Limb (tissue), 2 donors: ENCODE measurements at regions not wholly inside any gene's neighbourhood (a gene's known extent, or its start where the extent isn't known, plus 50 kb on each side); places are given as distances from the start of the nearest gene placed in this dataset.
"Not testable (repeated sequence)": the region's sequence is repeated elsewhere in the genome, so short reads cannot be mapped to it uniquely, and the experiment has no call there.

Experiments
- DNase-seq, 2 donors: peaks; one replicate each; pipeline ENCODE4 v3.0.0-alpha.2; 2016; ENCODE audit errors: extremely low spot score in 2 of 2

DNA sequence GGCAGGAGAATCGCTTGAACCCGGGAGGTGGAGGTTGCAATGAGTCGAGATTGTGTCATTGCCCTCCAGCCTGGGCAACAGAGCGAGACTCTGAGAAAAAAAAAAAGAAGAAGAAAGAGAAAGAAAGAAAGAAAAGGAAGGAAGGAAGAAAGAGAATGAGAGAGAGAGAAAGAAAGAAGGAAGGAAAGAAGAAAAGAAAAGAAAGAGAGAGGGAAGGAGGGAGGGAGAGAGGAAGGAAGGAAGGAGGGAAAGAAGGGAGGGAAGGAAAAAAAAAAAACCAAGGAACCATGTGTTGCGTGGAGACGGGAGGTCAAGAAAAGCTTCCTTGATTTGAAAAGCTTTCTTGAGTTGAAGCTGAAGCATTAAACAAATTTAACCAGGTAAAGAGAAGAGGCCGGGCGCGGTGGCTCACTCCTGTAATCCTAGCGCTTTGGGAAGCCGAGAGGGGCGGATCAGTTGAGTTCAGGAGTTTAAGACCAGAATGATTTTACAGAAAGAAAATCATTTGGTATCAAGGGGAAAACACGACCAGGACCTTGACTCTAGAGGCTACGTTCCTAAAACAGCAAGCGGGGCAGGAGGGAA, 90.5 kb upstream of the PRSS16 start:
- no peak for DNase-seq

DNA sequence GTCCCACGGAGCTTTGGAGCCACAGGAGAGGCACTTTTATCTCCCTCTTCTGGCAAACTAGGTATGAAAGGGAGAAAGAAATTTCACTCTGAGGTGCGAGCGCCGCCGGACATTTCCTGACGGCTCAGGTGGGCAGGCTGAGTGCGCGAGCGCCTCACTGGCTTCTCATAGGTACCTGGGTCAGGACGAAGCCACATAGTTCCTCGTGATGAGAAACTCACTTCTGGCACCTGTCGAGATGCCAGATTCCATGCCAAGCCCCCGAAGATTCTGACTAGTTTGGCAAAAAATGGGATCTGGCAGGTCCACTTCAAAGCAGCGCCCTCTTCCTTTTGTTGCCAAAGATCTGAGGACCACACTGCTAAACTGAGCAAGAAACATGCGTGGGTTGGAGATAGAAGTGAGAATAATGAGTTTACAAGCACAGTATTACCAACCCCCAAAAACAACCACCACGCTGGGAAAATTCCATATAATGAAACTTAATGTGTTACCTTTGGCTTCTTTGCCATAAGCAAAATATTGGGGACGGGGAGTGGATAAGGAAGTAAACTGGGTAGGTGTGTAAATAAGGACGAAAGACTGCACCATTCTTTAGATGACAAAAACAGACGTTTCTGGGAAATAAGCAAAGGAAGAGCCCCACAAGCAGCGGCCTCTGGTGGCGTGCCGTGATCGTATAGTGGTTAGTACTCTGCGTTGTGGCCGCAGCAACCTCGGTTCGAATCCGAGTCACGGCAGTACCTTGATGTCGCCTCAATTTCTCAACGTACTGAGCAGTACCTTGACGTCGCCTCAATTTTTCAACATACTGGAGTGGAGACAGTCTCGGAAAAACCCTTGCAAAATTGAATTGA, 89.8 kb upstream of the PRSS16 start:
- peak; percentile 67 for DNase-seq

DNA sequence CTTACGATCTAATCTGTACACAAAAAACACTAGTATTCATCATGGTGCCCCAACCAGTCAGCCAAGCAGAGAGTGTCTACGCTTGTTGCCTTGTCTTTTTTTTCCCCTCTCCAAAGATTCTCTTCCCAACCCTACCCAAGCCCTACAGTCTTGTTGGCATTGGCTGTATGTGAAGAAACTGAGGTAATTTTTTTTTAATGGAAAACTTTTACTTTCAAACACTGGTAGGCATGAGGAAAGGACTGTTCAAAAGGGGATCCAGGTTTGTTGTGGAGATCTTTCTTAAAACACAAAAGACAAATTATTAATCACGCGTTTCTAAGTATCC, 89.2 kb upstream of the PRSS16 start:
- DNase-seq, result no peak

GRCh38 chr6:27159725-27160124, 87.8 kb upstream of the PRSS16 start:
- no peak for DNase-seq

GRCh38 chr6:27161115-27161514, 86.4 kb upstream of the PRSS16 start:
- DNase-seq, result no peak

DNA sequence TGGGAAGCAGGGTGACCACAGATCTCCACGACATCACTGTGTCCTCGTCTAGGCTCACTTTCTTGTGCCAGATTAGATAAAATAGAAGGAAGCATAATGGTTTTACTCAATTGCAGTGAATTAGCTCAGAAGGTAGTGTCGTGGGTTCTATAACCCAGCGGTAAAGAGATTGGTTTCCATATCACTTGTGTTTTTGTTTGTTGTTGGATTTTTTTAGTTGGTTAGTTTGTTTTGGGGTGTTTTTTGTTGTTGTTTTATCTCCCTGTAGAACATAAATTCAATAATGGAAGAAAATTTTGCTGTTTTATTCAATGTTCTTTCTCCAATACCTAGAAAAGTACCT, 85.9 kb upstream of the PRSS16 start:
- DNase-seq, result no peak

DNA sequence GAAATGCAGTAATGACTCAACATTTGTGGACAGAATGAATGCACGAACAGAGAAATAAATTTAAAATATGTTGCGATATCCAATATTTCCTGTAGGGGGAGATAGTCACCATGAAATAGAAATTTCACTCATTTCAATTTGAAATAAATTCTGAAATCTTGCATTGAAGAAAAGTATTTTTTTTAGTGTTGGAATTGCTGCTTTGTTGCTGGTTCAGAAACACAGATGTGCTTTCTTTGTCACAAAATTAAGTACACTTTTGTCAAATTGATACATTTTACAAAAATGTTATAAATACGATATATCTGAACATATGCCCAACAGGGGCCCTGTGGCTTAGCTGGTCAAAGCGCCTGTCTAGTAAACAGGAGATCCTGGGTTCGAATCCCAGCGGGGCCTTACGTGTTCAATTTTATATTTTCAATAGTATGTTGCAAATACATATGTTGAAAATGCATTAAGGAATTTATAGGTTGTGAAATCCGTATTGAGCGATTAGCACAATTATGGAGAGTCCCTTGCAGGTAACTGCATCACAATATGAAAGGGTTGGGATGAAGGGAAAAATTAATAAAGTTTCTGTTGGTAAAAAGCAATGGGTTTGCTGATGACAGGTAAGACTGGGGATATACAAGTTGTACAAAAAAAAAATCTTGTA, 85.4 kb upstream of the PRSS16 start:
- peak in 1 of 2 donors; percentile 77 for DNase-seq

DNA sequence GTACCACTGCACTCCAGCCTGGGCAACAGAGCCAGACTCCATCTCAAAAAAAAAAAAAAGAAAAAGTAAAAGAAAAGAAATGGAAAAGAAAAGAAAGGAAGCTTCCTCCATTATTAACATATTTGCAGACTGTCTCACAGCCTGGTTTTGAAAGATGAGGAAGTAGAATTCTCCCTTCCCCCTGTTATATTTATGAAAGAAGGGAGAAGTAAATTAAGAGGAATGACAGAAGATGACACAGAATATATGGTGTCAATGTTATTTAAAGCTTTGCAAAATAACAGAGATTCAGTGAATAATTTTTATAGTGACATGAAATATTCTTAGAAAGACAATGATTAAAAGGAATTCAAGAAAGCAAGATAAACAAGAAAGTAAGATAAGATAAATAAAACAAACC, 83.7 kb upstream of the PRSS16 start:
- DNase-seq, result no peak

DNA sequence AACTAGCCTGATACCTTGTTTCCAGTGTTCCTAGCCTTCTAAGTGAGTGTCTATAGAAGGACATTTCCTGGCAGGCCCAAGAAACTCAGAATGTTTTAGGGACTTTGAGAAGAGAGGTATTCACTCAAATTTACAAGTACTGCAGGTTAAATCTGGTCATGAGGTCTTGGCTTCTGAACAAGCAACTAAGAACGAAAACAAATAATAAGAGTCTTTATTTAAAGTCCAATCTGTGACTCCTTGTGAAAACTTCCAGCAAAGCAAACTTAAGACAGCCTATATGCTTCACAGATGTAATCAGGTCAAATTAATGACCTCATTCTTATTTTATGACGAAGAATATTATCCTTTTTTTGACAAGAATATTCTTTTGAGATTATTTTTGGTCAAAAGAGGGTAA, 79.4 kb upstream of the PRSS16 start:
- no peak for DNase-seq

GRCh38 chr6:27168586-27169443, 78.7 kb upstream of the PRSS16 start:
- DNase-seq, result no peak

DNA sequence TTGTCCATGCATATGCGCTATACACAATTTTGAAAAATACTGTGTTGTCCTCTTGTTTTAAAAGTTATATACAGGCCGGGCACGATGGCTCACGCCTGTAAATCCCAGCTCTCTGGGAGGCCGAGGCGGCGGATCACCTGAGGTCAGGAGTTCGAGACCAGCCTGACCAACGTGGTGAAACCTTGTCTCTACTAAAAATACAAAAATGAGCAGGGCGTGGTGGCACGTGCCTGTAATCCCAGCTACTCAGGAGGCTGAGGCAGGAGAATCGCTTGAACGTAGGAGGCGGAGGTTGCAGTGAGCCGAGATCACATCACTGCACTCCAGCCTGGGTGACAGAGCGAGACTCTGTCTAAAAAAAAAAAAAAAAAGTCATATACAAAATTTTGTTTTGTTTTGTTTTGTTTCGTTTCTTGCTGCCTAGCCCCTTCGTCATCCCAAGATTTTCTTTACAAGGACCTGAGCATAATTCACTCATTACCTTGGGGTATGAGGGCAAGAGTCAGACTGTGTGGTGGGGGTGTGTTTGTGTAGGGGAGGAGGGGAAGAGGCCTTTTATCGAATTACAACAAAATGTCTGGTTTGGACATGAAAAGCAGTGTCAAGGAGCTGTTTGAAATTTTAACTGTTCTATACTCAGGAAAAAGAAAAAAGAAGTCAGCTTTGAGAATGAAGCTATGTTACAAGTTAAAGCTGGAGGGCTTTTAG, 74.8 kb upstream of the PRSS16 start:
- DNase-seq, result not testable (repeated sequence)

GRCh38 chr6:27173232-27173601, 74.3 kb upstream of the PRSS16 start:
- not testable (repeated sequence) for DNase-seq

DNA sequence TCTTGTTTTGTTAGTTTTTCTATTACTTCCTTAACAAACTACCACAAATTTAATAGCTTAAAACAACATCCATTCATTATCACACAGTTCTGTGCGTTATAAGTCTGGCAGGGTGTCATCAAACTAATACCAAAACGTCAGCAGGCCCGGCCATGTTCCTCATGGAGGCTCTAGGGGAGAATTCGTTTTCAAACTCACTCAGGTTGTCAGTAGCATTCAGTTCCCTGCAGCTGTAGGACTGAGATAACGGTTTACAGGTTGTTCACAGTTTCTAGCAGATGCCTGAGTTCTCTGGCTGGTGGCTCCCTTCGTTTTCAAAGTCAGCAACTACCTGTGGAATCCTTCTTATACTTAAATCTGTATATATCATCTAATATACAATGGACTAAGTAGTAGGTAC, 72.5 kb upstream of the PRSS16 start:
- no peak for DNase-seq

DNA sequence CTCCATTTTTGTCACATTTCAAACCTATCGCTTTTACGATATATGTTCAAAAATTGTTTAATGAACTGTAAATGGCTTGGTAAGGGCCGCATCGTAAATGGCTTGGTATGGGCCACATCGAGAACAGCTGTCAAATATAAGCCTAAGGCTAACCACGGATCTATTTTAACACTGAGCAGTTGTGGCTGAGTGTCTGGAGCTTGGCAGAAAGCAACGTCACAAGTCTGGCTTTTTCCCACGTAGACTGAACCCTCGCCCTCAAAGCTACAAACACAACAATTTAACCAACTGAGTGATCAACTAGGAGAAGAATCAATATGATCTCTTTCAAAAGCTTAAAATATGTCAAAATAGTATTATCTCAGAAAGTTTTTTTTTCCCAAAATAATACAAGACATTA, 71.4 kb upstream of the PRSS16 start:
- DNase-seq, result peak in 1 of 2 donors; percentile 47

GRCh38 chr6:27176523-27177484, 70.7 kb upstream of the PRSS16 start:
- peak; percentile 59 to 82 for DNase-seq

GRCh38 chr6:27177485-27178406, 69.8 kb upstream of the PRSS16 start:
- peak; percentile 77 to 84 for DNase-seq

DNA sequence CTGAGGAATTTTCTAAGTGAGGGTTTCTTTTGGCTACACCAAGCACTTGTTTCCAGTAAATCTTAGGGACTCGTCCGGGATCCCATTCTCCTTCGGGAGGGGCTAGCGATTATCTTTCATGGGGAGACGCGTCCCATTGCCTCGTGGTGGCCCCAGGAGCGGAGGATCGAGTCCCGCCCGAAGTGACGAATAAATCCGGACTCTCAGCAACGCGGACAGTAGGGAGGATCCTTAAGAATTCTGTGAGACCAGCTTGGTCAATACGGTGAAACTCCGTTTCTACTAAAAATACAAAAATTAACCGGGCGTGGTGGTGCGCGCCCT, 69.1 kb upstream of the PRSS16 start:
- peak in 1 of 2 donors; percentile 66 for DNase-seq

DNA sequence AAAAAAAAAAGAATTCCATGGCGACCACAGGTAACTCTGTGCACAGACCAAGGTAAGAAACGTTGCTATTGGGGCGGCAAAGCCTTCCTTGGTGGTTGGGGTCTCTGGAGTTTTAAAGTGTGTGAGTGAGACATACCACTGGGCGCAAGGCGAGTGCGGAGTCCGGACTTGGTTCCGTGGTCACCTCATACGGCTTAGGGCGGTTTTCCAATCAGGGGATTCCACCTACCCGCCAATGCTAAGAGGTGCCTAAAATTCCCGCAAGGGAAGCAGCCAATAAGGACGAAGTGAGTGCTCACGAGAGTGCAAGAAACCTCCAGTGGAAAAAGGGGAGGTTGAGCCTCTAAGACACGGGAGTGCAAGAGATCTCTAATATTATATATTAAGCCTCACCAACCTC, 68.6 kb upstream of the PRSS16 start:
- peak in 1 of 2 donors; percentile 29 for DNase-seq
